H1 (cell line): ENCODE measurements at regions not wholly inside any gene's neighbourhood (a gene's known extent, or its start where the extent isn't known, plus 50 kb on each side); places are given as distances from the start of the nearest gene placed in this dataset.

Experiments
- CTCF ChIA-PET: fragments of 300-600 bp; sonication (Branson Sonifier 250); formaldehyde crosslinking; loops from one replicate; lab custom pipeline; 2021; ENCODE audit not compliant: partially characterized antibody; lab: Charles Lee
- POLR2A ChIA-PET: fragments of 300-600 bp; sonication (Branson Sonifier 250); formaldehyde crosslinking; loops from one replicate; lab custom pipeline; 2021; ENCODE audit warnings: inconsistent platforms; ENCODE audit not compliant: partially characterized antibody; lab: Charles Lee
- DNase-seq, 2 experiments: peaks; one replicate each; pipeline versions ENCODE4 v3.0.0 to v3.0.0-alpha.2; 2010 to 2022; ENCODE audit warnings: low spot score in 2 of 2, low read depth in 1 of 2, mixed read lengths in 1 of 2
- FAIRE-seq: peaks from 2 replicates; lab custom pipeline; 2011; peaks lifted over from hg19 to GRCh38; lab: Jason Lieb, UNC
- H2AFZ ChIP-seq: 2 replicates; pipeline ENCODE4 v1.8.1; 2012; ENCODE audit warnings: low read length, inconsistent platforms
- H2AK5ac ChIP-seq: 2 replicates; pipeline ENCODE4 v1.6.1; 2013; ENCODE audit warnings: low read depth, low read length
- H2BK120ac ChIP-seq: replicated peaks from 2 replicates; pipeline ENCODE3; 2013; ENCODE audit warnings: low read depth, low read length, inconsistent platforms
- H2BK12ac ChIP-seq: 2 replicates; pipeline ENCODE4 v1.6.1; 2013; ENCODE audit warnings: low read depth, low read length
- H2BK15ac ChIP-seq: 2 replicates; pipeline ENCODE4 v1.6.1; 2013; ENCODE audit warnings: low read length
- H2BK20ac ChIP-seq: 2 replicates; pipeline ENCODE4 v1.6.1; 2013; ENCODE audit warnings: low read length
- H2BK5ac ChIP-seq: 2 replicates; pipeline ENCODE4 v1.6.1; 2013; ENCODE audit warnings: low read depth, low read length
- H3K14ac ChIP-seq: 2 replicates; pipeline ENCODE4 v1.6.1; 2013; ENCODE audit warnings: inconsistent platforms; ENCODE audit not compliant: insufficient read length
- H3K18ac ChIP-seq: 2 replicates; pipeline ENCODE4 v1.6.1; 2013; ENCODE audit warnings: low read length; ENCODE audit errors: extremely low read depth
- H3K23ac ChIP-seq: 2 replicates; pipeline ENCODE4 v1.6.1; 2013; ENCODE audit warnings: inconsistent platforms; ENCODE audit not compliant: insufficient read length
- H3K23me2 ChIP-seq: 2 replicates; pipeline ENCODE4 v1.6.1; 2013; ENCODE audit warnings: low read depth, low read length
- H3K27ac ChIP-seq: 2 replicates; pipeline ENCODE4 v1.6.1; 2011; ENCODE audit warnings: low read depth, low read length, inconsistent platforms
- H3K27me3 ChIP-seq, 4 experiments: replicated peaks in 1 of 4; 1 replicate in 1 of 4; 2 replicates in 3 of 4; pipeline versions ENCODE4 v1.6.1 to v1.8.1; 2011 to 2013; ENCODE audit warnings: low read length in 3 of 4, mild to moderate bottlenecking in 3 of 4, inconsistent platforms in 2 of 4, mixed read lengths in 2 of 4, moderate library complexity in 1 of 4; ENCODE audit not compliant: control insufficient read depth in 3 of 4, insufficient read depth in 3 of 4; ENCODE audit errors: extremely low read depth in 1 of 4
- H3K36me3 ChIP-seq, 4 experiments: 2 replicates each; pipeline versions ENCODE4 v1.6.1 to v1.8.1; 2011 to 2013; ENCODE audit warnings: mild to moderate bottlenecking in 4 of 4, low read length in 3 of 4, moderate library complexity in 2 of 4, control low read depth in 1 of 4, inconsistent platforms in 1 of 4; ENCODE audit not compliant: insufficient read depth in 4 of 4, control insufficient read depth in 2 of 4
- H3K4ac ChIP-seq: replicated peaks from 2 replicates; pipeline ENCODE3; 2013; ENCODE audit warnings: low read length, low read depth, mixed read lengths, inconsistent platforms; ENCODE audit not compliant: insufficient read length
- H3K4me1 ChIP-seq, 4 experiments: replicated peaks in 1 of 4; 1 replicate in 1 of 4; 2 replicates in 3 of 4; pipeline versions ENCODE4 v1.6.1 to v1.8.1; 2011 to 2013; ENCODE audit warnings: low read length in 3 of 4, inconsistent platforms in 2 of 4, mixed read lengths in 1 of 4; ENCODE audit not compliant: insufficient read depth in 4 of 4, control insufficient read depth in 3 of 4
- H3K4me2 ChIP-seq, 2 experiments: 2 replicates each; pipeline versions ENCODE4 v1.6.1 to v1.8.1; 2011 to 2013; ENCODE audit warnings: low read depth in 2 of 2, low read length in 2 of 2, control low read depth in 1 of 2, inconsistent platforms in 1 of 2, mild to moderate bottlenecking in 1 of 2; ENCODE audit not compliant: insufficient read depth in 1 of 2
- H3K4me3 ChIP-seq, 4 experiments: fragments of 200-600, 300-600 bp in 1 of 4; sonication (generic), shearing (Covaris generic), sonication (Bioruptor Twin) in 1 of 4; 2 replicates each; pipeline versions ENCODE4 v1.5.1 to v1.8.1; 2011 to 2016; ENCODE audit warnings: low read length in 4 of 4, low read depth in 3 of 4, control low read depth in 2 of 4, inconsistent platforms in 2 of 4, mild to moderate bottlenecking in 2 of 4, mixed read lengths in 1 of 4, moderate library complexity in 1 of 4; ENCODE audit not compliant: insufficient read depth in 2 of 4; ENCODE audit errors: extremely low read depth in 1 of 4
- H3K56ac ChIP-seq: replicated peaks from 2 replicates; pipeline ENCODE3; 2013; ENCODE audit warnings: low read depth, mild to moderate bottlenecking, mixed read lengths, low read length, inconsistent platforms; ENCODE audit not compliant: insufficient read length
- H3K79me1 ChIP-seq: 2 replicates; pipeline ENCODE4 v1.6.1; 2013; ENCODE audit warnings: low read depth, low read length, control low read depth
- H3K79me2 ChIP-seq, 2 experiments: 2 replicates each; pipeline versions ENCODE4 v1.6.1 to v1.8.1; 2012 to 2013; ENCODE audit warnings: low read length in 2 of 2, mild to moderate bottlenecking in 2 of 2, inconsistent platforms in 1 of 2; ENCODE audit not compliant: insufficient read depth in 2 of 2, control insufficient read depth in 1 of 2
- H3K9ac ChIP-seq, 4 experiments: replicated peaks in 1 of 4; 1 replicate in 1 of 4; 2 replicates in 3 of 4; pipeline versions ENCODE4 v1.6.1 to v1.8.1; 2011 to 2013; ENCODE audit warnings: low read depth in 3 of 4, low read length in 3 of 4, control low read depth in 2 of 4, mild to moderate bottlenecking in 2 of 4, moderate library complexity in 2 of 4, inconsistent platforms in 1 of 4; ENCODE audit errors: extremely low read depth in 1 of 4
- H3K9me3 ChIP-seq, 2 experiments: 2 replicates each; pipeline versions ENCODE4 v1.6.1 to v1.8.1; 2012 to 2013; ENCODE audit warnings: mild to moderate bottlenecking in 2 of 2, moderate library complexity in 2 of 2, control low read depth in 1 of 2, inconsistent platforms in 1 of 2, low read depth in 1 of 2, low read length in 1 of 2, mixed read lengths in 1 of 2; ENCODE audit not compliant: insufficient read depth in 2 of 2
- H4K20me1 ChIP-seq, 2 experiments: replicated peaks in 1 of 2; 2 replicates each; pipeline versions ENCODE3 to v1.8.1; 2011 to 2013; ENCODE audit warnings: inconsistent platforms in 2 of 2, low read length in 2 of 2, mild to moderate bottlenecking in 1 of 2; ENCODE audit not compliant: insufficient read depth in 2 of 2, control insufficient read depth in 1 of 2
- H4K5ac ChIP-seq: 2 replicates; pipeline ENCODE4 v1.6.1; 2013; ENCODE audit warnings: low read length, low read depth, mixed read lengths, inconsistent platforms; ENCODE audit not compliant: insufficient read length
- H4K8ac ChIP-seq: 2 replicates; pipeline ENCODE4 v1.8.0; 2013; ENCODE audit warnings: mild to moderate bottlenecking, moderate library complexity, low read length, inconsistent platforms; ENCODE audit not compliant: insufficient read depth; ENCODE audit errors: extremely low read depth
- H4K91ac ChIP-seq: replicated peaks from 2 replicates; pipeline ENCODE3; 2013; ENCODE audit warnings: low read length, mixed read lengths, inconsistent platforms; ENCODE audit not compliant: insufficient read length
- ATF2 ChIP-seq: IDR thresholded peaks from 2 replicates; pipeline ENCODE4 v1.6.1; 2012; ENCODE audit warnings: low read length, inconsistent platforms
- CBX5 ChIP-seq: fragments of 300-800, 300-1000 bp; sonication (generic); IDR thresholded peaks from 2 replicates; pipeline ENCODE4 v1.7.1; 2016; ENCODE audit warnings: antibody characterized with exemption, low read length, low read depth
- E2F6 ChIP-seq: IDR thresholded peaks from 2 replicates; pipeline ENCODE4 v1.6.1; 2012; ENCODE audit warnings: inconsistent platforms
- EGR1 ChIP-seq: IDR thresholded peaks from 2 replicates; pipeline ENCODE4 v1.6.1; 2011; ENCODE audit warnings: low read depth, low read length, borderline replicate concordance
- GTF2F1 ChIP-seq: IDR thresholded peaks from 2 replicates; pipeline ENCODE4 v1.6.1; 2012; ENCODE audit warnings: low read depth, low read length, improper control_type of control experiment, borderline replicate concordance
- MAFK ChIP-seq: IDR thresholded peaks from 2 replicates; pipeline ENCODE4 v1.6.1; 2012; ENCODE audit warnings: low read depth, mild to moderate bottlenecking, improper control_type of control experiment, low read length
- RAD21 ChIP-seq, 2 experiments: IDR thresholded peaks in 1 of 2; conservative IDR thresholded peaks in 1 of 2; 2 replicates each; pipeline ENCODE4 v1.6.1; 2011; ENCODE audit warnings: low read depth in 2 of 2, low read length in 2 of 2, improper control_type of control experiment in 1 of 2, inconsistent platforms in 1 of 2, mild to moderate bottlenecking in 1 of 2, moderate library complexity in 1 of 2
- RBBP5 ChIP-seq: IDR thresholded peaks from 2 replicates; pipeline ENCODE4 v1.7.1; 2012; ENCODE audit warnings: low read depth, mild to moderate bottlenecking, inconsistent platforms, low read length, moderate library complexity, borderline replicate concordance
- RFX5 ChIP-seq: IDR thresholded peaks from 2 replicates; pipeline ENCODE4 v1.6.1; 2011; ENCODE audit warnings: low read depth, low read length, improper control_type of control experiment, borderline replicate concordance
- SP1 ChIP-seq: IDR thresholded peaks from 2 replicates; pipeline ENCODE4 v1.6.1; 2011; ENCODE audit warnings: low read depth, low read length
- TAF7 ChIP-seq: optimal IDR thresholded peaks from 2 replicates; pipeline ENCODE3; 2011; ENCODE audit warnings: low read depth, mild to moderate bottlenecking, inconsistent platforms, low read length, moderate library complexity, borderline replicate concordance
- WGBS, 2 experiments: shearing (Covaris generic) in 1 of 2; methylation state at CpG; one replicate each; pipeline versions ENCODE4 v1.1.6 to v1.1.7; 2013 to 2015; ENCODE audit warnings: low lambda C conversion rate in 2 of 2, mixed read lengths in 2 of 2, inconsistent platforms in 1 of 2, low coverage in 1 of 2, missing lambda C conversion rate in 1 of 2; ENCODE audit not compliant: insufficient replicate concordance in 2 of 2, insufficient coverage in 1 of 2, insufficient read length in 1 of 2; ENCODE audit errors: extremely low coverage in 1 of 2, missing lambda C conversion rate in 1 of 2; 5-methylcytosine and 5-hydroxymethylcytosine counted together

GRCh38 chr10:130515670-130516069 is 379.5 kb downstream of the GLRX3 start:
- CTCF ChIA-PET, result interaction anchor here (0.5 to 1.6 kb wide), 4 partner anchors 92 to 1277 kb away, joined by 3 to 8 read pairs (median 4); no protein-coding TSS in a partner anchor
- FAIRE-seq, result no peak
- H2BK120ac ChIP-seq, result no peak overlapping the region
- no peak for TF ChIP-seq RFX5
- no peak for TF ChIP-seq E2F6
- no peak for TF ChIP-seq CBX5
- TF ChIP-seq GTF2F1, result no peak
- no peak for TF ChIP-seq MAFK
- no peak for TF ChIP-seq EGR1
- peak; percentile 34 to 58 for TF ChIP-seq RAD21 (IDR thresholded peaks at IDR 0.05 in 1 of 2, conservative IDR thresholded peaks at IDR 0.05 in 1 of 2; ENCODE audit: low read depth in 2 of 2, low read length in 2 of 2)
- TF ChIP-seq TAF7, result no peak
- TF ChIP-seq SP1, result no peak
- TF ChIP-seq RBBP5, result no peak
- no peak for TF ChIP-seq ATF2

More at GRCh38 chr10:130515670-130516069, 379.5 kb downstream of the GLRX3 start:
- Histone ChIP-seq H3K23ac (no peak overlapping the region), H3K79me2 (no peaks in the 10 kb centered on the region), H3K4me2 (no peak overlapping the region), H4K5ac (no peak overlapping the region), H3K23me2 (no peaks in the 10 kb centered on the region), H3K4ac (no peak overlapping the region), H2AK5ac (no peak overlapping the region), H3K9ac (no peak overlapping the region), H2BK12ac (no peak overlapping the region), H2BK5ac (no peak overlapping the region), H4K91ac (no peak overlapping the region), H3K27me3 (no peaks in the 10 kb centered on the region; a peak in 1 of 7 replicates), H4K20me1 (no peaks in the 10 kb centered on the region), H3K14ac (no peak overlapping the region), H3K18ac (no peak overlapping the region), H3K4me3 (no peak overlapping the region), H4K8ac (no peak overlapping the region), H3K56ac (no peak overlapping the region), H3K79me1 (no peaks in the 10 kb centered on the region), H3K27ac (no peak overlapping the region), H3K36me3 (no peaks in the 10 kb centered on the region), H3K9me3 (no peaks in the 10 kb centered on the region), H3K4me1 (no peaks in the 10 kb centered on the region), H2BK20ac (no peak overlapping the region), H2BK15ac (no peak overlapping the region), H2AFZ (no peak overlapping the region)
- POLR2A ChIA-PET, result no interaction called here
- no peak for DNase-seq
- 95% methylated on average over 6 of the region's 6 CpGs; no CpG with 5 or more reads in 1 of the 2 experiments for WGBS, 2 experiments
